GM23248 (cell line): ENCODE measurements at regions not wholly inside any gene's neighbourhood (a gene's known extent, or its start where the extent isn't known, plus 50 kb on each side); places are given as distances from the start of the nearest gene placed in this dataset.

Experiments
- EZH2 ChIP-seq: fragments of 200-600 bp; sonication (generic); IDR thresholded peaks from 2 replicates; pipeline ENCODE4 v1.6.1; 2018; ENCODE audit warnings: antibody characterized with exemption, mild to moderate bottlenecking; ENCODE audit not compliant: insufficient read depth, poor library complexity, severe bottlenecking
- EZH2phosphoT487 ChIP-seq: fragments of 200-600 bp; sonication (generic); IDR thresholded peaks from 2 replicates; pipeline ENCODE4 v1.6.1; 2018; ENCODE audit warnings: antibody characterized with exemption, moderate library complexity, mild to moderate bottlenecking, low read depth; ENCODE audit not compliant: insufficient read depth

DNA sequence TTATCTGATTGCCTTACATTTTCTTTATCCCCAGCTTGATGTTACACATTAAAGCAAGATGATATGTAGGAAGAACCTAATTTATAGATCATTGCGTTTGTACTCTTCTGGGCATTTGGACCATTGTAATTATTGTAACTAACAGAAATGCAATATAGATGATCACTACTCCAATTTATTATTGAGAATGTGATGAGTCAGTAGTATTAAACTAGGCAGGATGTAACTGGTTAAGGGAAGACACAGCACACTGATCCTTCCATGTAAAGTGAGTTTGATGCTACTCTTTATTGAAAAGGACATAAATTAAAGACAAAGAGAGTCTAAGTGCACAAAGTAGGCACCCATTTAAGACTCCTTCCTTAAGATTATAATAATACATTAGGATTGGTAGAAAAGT is 223.8 kb downstream of the KIF2B start:
- TF ChIP-seq EZH2 (no peak), EZH2phosphoT487 (no peak)
